ENCODE measurements at regions not wholly inside any gene's neighbourhood (a gene's known extent, or its start where the extent isn't known, plus 50 kb on each side); places are given as distances from the start of the nearest gene placed in this dataset.
A peak's percentile ranks its signal among the peaks of the same experiment; 100 is the strongest.

GRCh38 chr20:55461519-55461918 is 543.8 kb downstream of the CBLN4 start:
- Mint-ChIP-seq H3K27me3 (ENCODE audit: low read depth) (no peaks in the 10 kb centered on the region), H3K4me3 (no peak overlapping the region), H3K36me3 (ENCODE audit: low read depth) (no peaks in the 10 kb centered on the region), H3K9me3 (no peaks in the 10 kb centered on the region), H3K27ac (no peak overlapping the region), H3K4me1 (no peaks in the 10 kb centered on the region)
- no peak for TF ChIP-seq CTCF (IDR thresholded peaks at IDR 0.05; ENCODE audit: unreplicated experiment in 3 of 3)

GRCh38 chr20:55456316-55456940 is 548.9 kb downstream of the CBLN4 start:
- no peak for TF ChIP-seq CTCF (IDR thresholded peaks at IDR 0.05; ENCODE audit: unreplicated experiment in 3 of 3)
- Mint-ChIP-seq H3K27ac (no peak overlapping the region), H3K27me3 (ENCODE audit: low read depth) (no peaks in the 10 kb centered on the region), H3K4me1 (peaks cover 17% of the 10 kb centered on the region), H3K4me3 (no peak overlapping the region), H3K36me3 (ENCODE audit: low read depth) (no peaks in the 10 kb centered on the region), H3K9me3 (no peaks in the 10 kb centered on the region)

GRCh38 chr20:55449091-55449490 is 556.2 kb downstream of the CBLN4 start:
- H3K27me3 Mint-ChIP-seq (ENCODE audit: low read depth): no peaks in the 10 kb centered on the region
- H3K4me1 Mint-ChIP-seq: peaks cover 22% of the 10 kb centered on the region
- TF ChIP-seq CTCF (IDR thresholded peaks at IDR 0.05; ENCODE audit: unreplicated experiment in 3 of 3): no peak
- H3K9me3 Mint-ChIP-seq: no peaks in the 10 kb centered on the region
- no peaks in the 10 kb centered on the region for H3K36me3 Mint-ChIP-seq (ENCODE audit: low read depth)
- no peak overlapping the region for H3K4me3 Mint-ChIP-seq
- peak overlapping the region; percentile 37 to 85 (median 85) for H3K27ac Mint-ChIP-seq

- Mint-ChIP-seq H3K27ac (no peak overlapping the region), H3K36me3 (ENCODE audit: low read depth) (no peaks in the 10 kb centered on the region), H3K4me3 (no peak overlapping the region), H3K4me1 (peaks cover 17% of the 10 kb centered on the region), H3K27me3 (ENCODE audit: low read depth) (no peaks in the 10 kb centered on the region), H3K9me3 (no peaks in the 10 kb centered on the region)
- TF ChIP-seq CTCF (IDR thresholded peaks at IDR 0.05; ENCODE audit: unreplicated experiment in 3 of 3): no peak
Observed at GRCh38 chr20:55446301-55446700, 559.0 kb downstream of the CBLN4 start.

GRCh38 chr20:55439070-55439469 is 566.2 kb downstream of the CBLN4 start:
- Mint-ChIP-seq H3K4me3 (no peak overlapping the region), H3K4me1 (peaks cover 12% of the 10 kb centered on the region), H3K27ac (peak overlapping the region in 1 of 3 experiments; percentile 76), H3K27me3 (ENCODE audit: low read depth) (no peaks in the 10 kb centered on the region), H3K9me3 (no peaks in the 10 kb centered on the region), H3K36me3 (ENCODE audit: low read depth) (no peaks in the 10 kb centered on the region)
- no peak for TF ChIP-seq CTCF (IDR thresholded peaks at IDR 0.05; ENCODE audit: unreplicated experiment in 3 of 3)

- TF ChIP-seq CTCF (IDR thresholded peaks at IDR 0.05; ENCODE audit: unreplicated experiment in 3 of 3): no peak
- peaks cover 12% of the 10 kb centered on the region for H3K4me1 Mint-ChIP-seq
- H3K27me3 Mint-ChIP-seq (ENCODE audit: low read depth): no peaks in the 10 kb centered on the region
- H3K9me3 Mint-ChIP-seq: no peaks in the 10 kb centered on the region
- H3K27ac Mint-ChIP-seq: no peak overlapping the region
- H3K36me3 Mint-ChIP-seq (ENCODE audit: low read depth): no peaks in the 10 kb centered on the region
- no peak overlapping the region for H3K4me3 Mint-ChIP-seq
Observed at GRCh38 chr20:55437798-55438415, 567.4 kb downstream of the CBLN4 start.
